Peyer's patch (tissue), 4 donors: ENCODE measurements at regions not wholly inside any gene's neighbourhood (a gene's known extent, or its start where the extent isn't known, plus 50 kb on each side); places are given as distances from the start of the nearest gene placed in this dataset.

Source experiments
- CTCF ChIP-seq, 6 experiments: fragments of 450-650 bp in 4 of 6; fragments of 200-600 bp in 2 of 6; sonication (generic) in 1 of 6; IDR thresholded peaks; one replicate each; pipeline ENCODE4 v1.5.1; 2017 to 2019; ENCODE audit warnings: antibody characterized with exemption in 6 of 6, mild to moderate bottlenecking in 3 of 6, moderate library complexity in 1 of 6
- POLR2A ChIP-seq, 2 donors: fragments of 450-650 bp; IDR thresholded peaks; one replicate each; pipeline ENCODE4 v1.5.1; 2017; ENCODE audit warnings: antibody characterized with exemption in 2 of 2, mild to moderate bottlenecking in 2 of 2, moderate library complexity in 2 of 2

- no peak for TF ChIP-seq CTCF (IDR thresholded peaks at IDR 0.05)
- no peak for TF ChIP-seq POLR2A (IDR thresholded peaks at IDR 0.05)
Observed at GRCh38 chr11:131240421-131240820, 130.0 kb upstream of the NTM start.
